Activated CD4-positive, alpha-beta T cell treated with anti-CD3 and anti-CD28 coated beads, Interleukin-2, amount 10 ng/mL, durations not matched to agents 24 days and 14 days (primary cell): ENCODE measurements at regions not wholly inside any gene's neighbourhood (a gene's known extent, or its start where the extent isn't known, plus 50 kb on each side); places are given as distances from the start of the nearest gene placed in this dataset.

Source experiments
- DNase-seq: peaks from one replicate; pipeline ENCODE4 v3.0.0; 2022
- H3K27ac Mint-ChIP-seq: one replicate; pipeline ENCODE4 v1.8.0; 2022; ENCODE audit warnings: mild to moderate bottlenecking, mixed read lengths
- H3K27me3 Mint-ChIP-seq: one replicate; pipeline ENCODE4 v1.8.0; 2022; ENCODE audit warnings: mixed read lengths
- H3K36me3 Mint-ChIP-seq: one replicate; pipeline ENCODE4 v1.8.0; 2022; ENCODE audit warnings: low read depth, mild to moderate bottlenecking, mixed read lengths
- H3K4me1 Mint-ChIP-seq: one replicate; pipeline ENCODE4 v1.8.0; 2021; ENCODE audit warnings: mixed read lengths
- H3K4me3 Mint-ChIP-seq: one replicate; pipeline ENCODE4 v1.8.0; 2022; ENCODE audit warnings: mild to moderate bottlenecking, moderate library complexity, mixed read lengths
- H3K9me3 Mint-ChIP-seq: one replicate; pipeline ENCODE4 v1.8.0; 2021; ENCODE audit warnings: mixed read lengths
- intact Hi-C: fragments of 100-400 bp; cut with micrococcal nuclease; formaldehyde crosslinking; loops from one replicate; pipeline ENCODE4 v1.15.1; 2023

DNA sequence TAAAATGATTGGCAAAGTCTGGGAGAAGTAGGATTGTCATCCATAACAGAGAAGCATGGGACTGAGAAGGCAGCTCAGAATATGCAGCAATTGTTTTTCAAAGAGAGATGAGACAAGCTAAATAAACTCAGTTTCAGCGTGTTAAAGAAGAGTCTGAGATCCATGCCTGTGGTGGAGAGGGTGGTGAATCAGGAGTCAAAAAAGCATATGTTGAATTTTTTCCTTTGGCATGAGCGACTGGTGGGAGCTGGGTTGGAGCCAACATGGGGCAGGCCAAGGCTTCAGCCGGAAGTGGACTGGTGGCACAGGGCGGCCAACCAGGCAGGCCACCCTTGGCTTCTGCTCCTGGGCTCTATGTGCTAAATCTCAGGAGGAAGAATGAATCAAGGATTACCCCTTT, 102.0 kb downstream of the SST start:
- Mint-ChIP-seq H3K36me3 (no peaks in the 10 kb centered on the region), H3K9me3 (no peaks in the 10 kb centered on the region)
- intact Hi-C loops = no loop called here

DNA sequence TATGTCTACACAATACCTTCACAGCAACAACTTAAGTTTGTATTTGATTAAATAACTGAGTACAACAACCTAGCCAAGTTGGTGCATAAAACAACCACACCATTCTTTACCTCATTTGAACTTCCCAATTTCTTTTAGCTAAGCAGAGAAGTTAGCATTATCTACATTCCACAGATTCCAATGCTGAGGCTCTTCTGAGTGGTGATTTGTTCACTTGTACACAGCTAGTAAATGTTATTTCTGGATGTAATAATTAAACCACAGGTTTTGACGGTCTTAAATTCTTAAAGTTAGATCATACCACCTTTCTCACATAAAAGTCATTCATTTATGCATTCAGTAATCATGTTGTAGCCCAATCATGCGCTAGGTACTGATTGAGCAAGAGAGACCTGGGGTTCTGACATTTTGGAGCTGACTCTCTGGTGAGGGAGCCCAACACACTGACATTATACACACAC, 102.5 kb downstream of the SST start:
- Mint-ChIP-seq H3K9me3 (no peaks in the 10 kb centered on the region), H3K27ac (no peak overlapping the region), H3K4me3 (no peak overlapping the region), H3K27me3 (peaks cover 24% of the 10 kb centered on the region), H3K4me1 (no peaks in the 10 kb centered on the region), H3K36me3 (no peaks in the 10 kb centered on the region)
- intact Hi-C loops = no loop called here
- DNase-seq = no peak

More for the DNA sequence above, 102.0 kb downstream of the SST start:
- Mint-ChIP-seq H3K27ac (no peak overlapping the region), H3K4me3 (no peak overlapping the region), H3K27me3 (peaks cover 25% of the 10 kb centered on the region), H3K4me1 (no peaks in the 10 kb centered on the region)
- no peak for DNase-seq

DNA sequence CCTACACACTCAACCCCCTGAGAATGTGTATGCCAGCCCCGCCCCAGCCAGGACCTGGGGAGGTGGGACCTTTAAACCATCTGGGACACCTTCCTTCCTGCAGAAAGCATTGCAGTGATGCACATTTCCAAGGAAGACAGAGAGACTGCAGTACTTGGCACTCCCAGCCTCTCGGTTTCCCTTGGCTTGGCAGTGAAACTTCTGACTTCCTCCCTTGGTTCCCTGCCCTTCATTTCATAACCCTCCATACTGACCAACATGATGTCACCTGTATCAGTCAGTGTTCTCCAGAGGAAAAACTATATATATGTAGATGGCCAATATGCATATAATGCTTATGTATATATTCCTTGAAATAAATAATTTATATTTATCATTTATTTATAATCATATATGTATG, 103.2 kb downstream of the SST start:
- intact Hi-C loops = no loop called here
- Mint-ChIP-seq H3K36me3 (no peaks in the 10 kb centered on the region), H3K4me1 (no peaks in the 10 kb centered on the region), H3K27ac (no peak overlapping the region), H3K4me3 (no peak overlapping the region), H3K27me3 (peaks cover 19% of the 10 kb centered on the region), H3K9me3 (no peaks in the 10 kb centered on the region)
- no peak for DNase-seq

DNA sequence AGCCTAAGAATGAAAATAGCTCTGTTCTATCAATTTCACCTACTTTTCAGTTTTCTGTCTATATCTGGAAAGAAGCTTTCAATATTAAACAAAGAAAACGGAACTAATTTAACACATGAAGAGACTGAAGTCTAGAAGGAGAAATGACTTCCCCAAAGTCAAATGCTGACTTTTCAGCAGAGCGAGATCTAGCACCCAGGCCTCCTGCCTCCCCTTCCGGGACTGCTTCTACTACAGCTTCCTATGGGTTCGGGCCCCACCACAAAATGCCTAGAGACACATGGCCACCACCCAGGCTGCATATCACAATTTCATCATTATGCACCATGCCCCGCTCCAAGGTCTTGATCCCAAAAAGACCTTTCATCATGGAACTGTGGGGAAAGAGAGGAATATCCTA, 104.5 kb downstream of the SST start:
- H3K36me3 Mint-ChIP-seq = no peaks in the 10 kb centered on the region
- intact Hi-C loops = no loop called here

DNA sequence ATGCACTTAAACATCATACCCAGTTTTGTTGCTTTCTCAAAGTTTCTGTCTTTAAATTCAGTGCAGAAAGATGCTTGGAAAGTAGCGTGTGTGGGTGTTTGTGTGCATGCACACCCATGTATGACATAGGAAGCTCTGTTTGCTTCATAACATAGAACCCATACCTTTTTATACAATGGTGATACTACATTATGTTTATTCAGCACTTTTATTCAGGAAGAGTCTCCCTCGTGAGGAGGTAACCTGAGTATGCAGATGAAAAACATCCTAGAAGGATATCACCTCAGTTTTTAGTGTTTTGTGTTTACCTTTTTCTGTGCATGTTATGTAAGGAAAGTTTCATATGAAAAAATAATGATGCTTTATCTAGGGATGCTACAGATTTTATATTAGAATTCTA, 111.2 kb downstream of the SST start:
- intact Hi-C loops = no loop called here
- no peak for DNase-seq
- Mint-ChIP-seq H3K36me3 (no peaks in the 10 kb centered on the region), H3K27me3 (peaks cover 11% of the 10 kb centered on the region), H3K9me3 (no peaks in the 10 kb centered on the region), H3K27ac (no peak overlapping the region), H3K4me1 (no peaks in the 10 kb centered on the region), H3K4me3 (no peak overlapping the region)

More for the DNA sequence above, 104.5 kb downstream of the SST start:
- no peaks in the 10 kb centered on the region for H3K9me3 Mint-ChIP-seq
- no peak overlapping the region for H3K27ac Mint-ChIP-seq
- no peak for DNase-seq
- no peaks in the 10 kb centered on the region for H3K4me1 Mint-ChIP-seq
- H3K4me3 Mint-ChIP-seq = no peak overlapping the region
- peaks cover 16% of the 10 kb centered on the region for H3K27me3 Mint-ChIP-seq

DNA sequence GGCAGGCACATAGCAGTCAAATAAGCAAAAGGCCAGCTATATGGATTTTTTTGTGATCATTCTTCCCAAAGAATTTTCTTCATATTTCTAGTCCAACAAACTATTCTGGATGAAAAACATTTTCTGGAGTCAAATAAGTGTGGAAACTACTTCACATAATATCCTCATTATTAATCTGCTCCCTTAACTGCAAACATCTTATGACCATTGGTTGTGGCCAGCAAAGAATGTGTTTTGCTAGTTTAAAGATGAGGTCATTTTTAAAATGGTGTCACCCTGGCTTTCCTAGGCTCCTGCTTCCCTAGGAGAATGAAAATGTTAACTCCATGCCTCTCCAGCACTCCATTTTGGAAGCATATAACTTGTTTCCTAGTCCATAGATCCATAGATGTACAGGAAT, 118.8 kb downstream of the SST start:
- Mint-ChIP-seq H3K36me3 (no peaks in the 10 kb centered on the region), H3K27me3 (peaks cover 42% of the 10 kb centered on the region), H3K4me3 (no peak overlapping the region), H3K27ac (no peak overlapping the region), H3K4me1 (no peaks in the 10 kb centered on the region), H3K9me3 (no peaks in the 10 kb centered on the region)
- no peak for DNase-seq
- intact Hi-C loops = no loop called here

DNA sequence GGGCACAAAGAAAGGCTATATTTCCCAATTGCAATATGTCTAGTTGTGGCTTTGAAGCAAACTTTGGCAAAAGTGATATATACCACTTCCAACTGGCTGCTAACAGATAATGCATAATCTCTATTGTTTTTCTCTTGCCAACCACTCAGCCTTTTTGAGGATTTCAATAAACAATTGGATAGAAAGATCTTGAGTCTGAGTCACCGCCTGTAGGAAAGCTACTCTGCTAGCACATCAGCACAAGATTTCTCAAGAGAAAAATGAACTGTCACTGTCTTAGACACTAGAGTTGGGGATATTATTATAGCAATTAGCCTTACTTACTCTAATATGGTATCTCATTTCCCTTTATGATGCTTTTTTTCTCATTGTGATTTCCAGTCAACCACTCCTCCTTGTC, 119.7 kb downstream of the SST start:
- Mint-ChIP-seq H3K36me3 (no peaks in the 10 kb centered on the region), H3K4me3 (no peak overlapping the region), H3K4me1 (no peaks in the 10 kb centered on the region), H3K9me3 (no peaks in the 10 kb centered on the region), H3K27me3 (peaks cover 42% of the 10 kb centered on the region), H3K27ac (no peak overlapping the region)
- no peak for DNase-seq
- intact Hi-C loops = no loop called here

DNA sequence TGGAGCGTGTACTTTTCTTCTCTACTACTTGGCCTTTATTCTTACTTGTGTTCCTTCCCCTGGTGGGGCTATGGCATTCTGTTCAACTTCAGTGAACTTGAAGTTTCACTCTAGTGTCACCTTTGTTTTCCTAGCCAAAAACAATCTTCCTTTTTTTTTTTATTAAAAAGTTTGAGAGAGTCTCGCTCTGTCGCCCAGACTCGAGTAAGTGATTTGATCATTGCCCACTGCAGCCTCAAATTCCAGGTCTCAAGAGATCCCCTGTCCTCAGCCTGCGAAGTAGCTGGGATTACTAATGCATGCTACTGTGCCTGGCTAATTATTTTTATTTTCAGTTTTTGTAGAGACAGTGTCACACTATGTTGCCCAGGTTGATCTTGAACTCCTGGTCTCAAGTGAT, 124.8 kb downstream of the SST start:
- no peak for DNase-seq
- Mint-ChIP-seq H3K27ac (no peak overlapping the region), H3K4me1 (no peaks in the 10 kb centered on the region), H3K4me3 (no peak overlapping the region), H3K36me3 (no peaks in the 10 kb centered on the region), H3K27me3 (peaks cover 25% of the 10 kb centered on the region), H3K9me3 (peaks cover under 1% of the 10 kb centered on the region)
- intact Hi-C loops = no loop called here

DNA sequence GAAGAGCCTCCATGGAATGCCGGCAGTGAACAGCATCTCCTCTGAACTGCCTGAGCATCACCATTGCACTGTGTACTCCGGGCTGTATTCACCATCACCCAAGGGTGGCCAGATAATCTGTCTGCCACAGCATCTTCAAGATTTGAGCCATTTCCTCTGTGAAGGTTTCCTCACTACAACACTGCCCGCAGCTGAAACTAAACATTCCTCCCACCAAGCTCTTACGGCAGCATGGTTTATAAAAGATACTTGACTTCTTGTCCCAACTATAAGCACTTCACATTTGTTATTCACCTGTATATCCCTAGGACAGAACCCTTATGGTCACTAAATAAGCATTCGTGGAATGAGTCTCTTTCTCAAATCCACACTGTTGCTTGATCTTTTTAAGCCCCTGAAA, 125.9 kb downstream of the SST start:
- intact Hi-C loops = no loop called here
- peaks cover 23% of the 10 kb centered on the region for H3K27me3 Mint-ChIP-seq
- H3K4me1 Mint-ChIP-seq = no peaks in the 10 kb centered on the region
- no peak for DNase-seq
- no peaks in the 10 kb centered on the region for H3K36me3 Mint-ChIP-seq
- no peak overlapping the region for H3K27ac Mint-ChIP-seq
- H3K4me3 Mint-ChIP-seq = no peak overlapping the region
- H3K9me3 Mint-ChIP-seq = peaks cover 4% of the 10 kb centered on the region

DNA sequence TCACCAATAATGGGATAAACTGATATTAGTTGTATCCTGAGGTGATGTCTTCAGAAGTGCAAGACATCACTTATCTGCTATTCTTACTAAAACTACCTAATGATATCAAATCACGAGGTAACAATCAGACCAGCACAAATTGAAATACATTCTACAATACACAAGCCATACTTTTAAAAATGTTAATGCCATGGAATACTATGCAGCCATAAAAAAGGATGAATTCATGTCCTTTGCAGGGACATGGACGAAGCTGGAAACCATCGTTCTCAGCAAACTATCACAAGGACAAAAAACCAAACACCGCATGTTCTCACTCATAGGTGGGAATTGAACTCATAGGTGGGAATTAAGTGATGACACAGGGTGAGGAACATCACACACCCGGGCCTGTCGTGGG, 129.3 kb downstream of the SST start:
- intact Hi-C loops = no loop called here
- peaks cover 3% of the 10 kb centered on the region for H3K27me3 Mint-ChIP-seq
- no peaks in the 10 kb centered on the region for H3K36me3 Mint-ChIP-seq
- H3K4me1 Mint-ChIP-seq = no peaks in the 10 kb centered on the region
- H3K4me3 Mint-ChIP-seq = no peak overlapping the region
- no peak for DNase-seq
- no peak overlapping the region for H3K27ac Mint-ChIP-seq
- peaks cover 4% of the 10 kb centered on the region for H3K9me3 Mint-ChIP-seq

DNA sequence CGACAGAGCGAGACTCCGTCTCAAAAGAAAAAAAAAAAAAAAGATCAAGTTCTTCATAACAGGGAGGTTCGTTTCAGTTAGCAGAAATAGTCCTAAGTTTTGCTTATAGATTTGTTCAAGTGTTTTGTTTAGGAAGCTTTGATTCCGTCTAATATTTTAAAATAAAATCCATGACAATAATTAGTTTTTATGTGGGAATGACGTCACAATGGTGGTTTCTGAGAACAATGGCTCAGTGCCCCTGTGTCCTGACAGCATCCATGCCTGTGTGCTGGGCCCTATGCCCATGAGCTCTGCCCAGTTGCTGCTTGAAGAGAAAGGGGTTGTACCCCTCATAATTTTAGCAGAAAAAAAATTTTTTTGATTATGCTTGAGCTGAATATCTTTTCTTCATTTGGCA, 134.0 kb downstream of the SST start:
- no peak overlapping the region for H3K4me3 Mint-ChIP-seq
- no peak overlapping the region for H3K27ac Mint-ChIP-seq
- intact Hi-C loops = no loop called here
- H3K9me3 Mint-ChIP-seq = peaks cover 4% of the 10 kb centered on the region
- peaks cover 12% of the 10 kb centered on the region for H3K27me3 Mint-ChIP-seq
- no peaks in the 10 kb centered on the region for H3K4me1 Mint-ChIP-seq
- no peaks in the 10 kb centered on the region for H3K36me3 Mint-ChIP-seq
- DNase-seq = no peak

DNA sequence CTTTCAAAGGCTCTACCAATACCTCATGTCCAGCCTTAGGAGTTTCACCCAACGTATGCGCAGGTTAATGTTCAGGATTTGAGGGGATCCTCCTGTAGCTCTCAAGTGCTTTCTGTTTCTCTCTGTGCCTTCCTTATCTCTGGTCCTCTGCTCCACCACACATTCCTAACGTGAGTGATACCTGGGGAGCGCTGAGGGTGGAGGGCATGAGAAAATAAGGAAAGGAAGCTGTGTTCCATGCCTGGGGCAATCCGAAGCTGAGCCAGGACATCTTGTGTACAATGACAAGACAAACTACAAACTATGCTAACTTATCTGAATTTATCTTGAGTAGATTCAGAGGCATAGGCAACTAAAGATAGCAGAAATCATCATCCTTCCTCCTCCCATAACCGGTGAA, 136.4 kb downstream of the SST start:
- Mint-ChIP-seq H3K27me3 (peaks cover 12% of the 10 kb centered on the region), H3K36me3 (no peaks in the 10 kb centered on the region), H3K27ac (no peak overlapping the region), H3K4me3 (no peak overlapping the region), H3K9me3 (no peaks in the 10 kb centered on the region), H3K4me1 (no peaks in the 10 kb centered on the region)
- DNase-seq = no peak
- intact Hi-C loops = no loop called here

DNA sequence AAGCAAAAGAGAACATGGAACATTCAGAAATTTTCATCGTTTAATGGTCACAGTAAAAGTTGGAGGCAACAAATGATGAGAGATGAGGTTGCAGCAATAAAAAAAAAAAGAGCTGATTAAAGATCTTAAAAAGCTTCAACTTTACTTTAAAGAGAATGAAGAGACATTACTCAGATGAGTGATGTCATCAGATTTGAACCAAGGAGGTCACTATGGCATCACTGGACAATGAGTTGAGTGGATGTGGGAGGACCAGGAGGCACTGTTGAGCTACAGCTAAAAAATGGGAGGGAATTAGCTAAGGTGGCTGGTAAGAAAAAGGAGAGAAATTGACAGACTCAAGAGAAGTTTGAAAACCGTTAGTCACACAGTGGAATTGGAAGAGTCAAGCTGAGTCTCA, 138.4 kb downstream of the SST start:
- Mint-ChIP-seq H3K27me3 (peaks cover 14% of the 10 kb centered on the region), H3K9me3 (no peaks in the 10 kb centered on the region), H3K27ac (no peak overlapping the region), H3K4me1 (no peaks in the 10 kb centered on the region), H3K4me3 (no peak overlapping the region), H3K36me3 (no peaks in the 10 kb centered on the region)
- no peak for DNase-seq
- intact Hi-C loops = no loop called here

DNA sequence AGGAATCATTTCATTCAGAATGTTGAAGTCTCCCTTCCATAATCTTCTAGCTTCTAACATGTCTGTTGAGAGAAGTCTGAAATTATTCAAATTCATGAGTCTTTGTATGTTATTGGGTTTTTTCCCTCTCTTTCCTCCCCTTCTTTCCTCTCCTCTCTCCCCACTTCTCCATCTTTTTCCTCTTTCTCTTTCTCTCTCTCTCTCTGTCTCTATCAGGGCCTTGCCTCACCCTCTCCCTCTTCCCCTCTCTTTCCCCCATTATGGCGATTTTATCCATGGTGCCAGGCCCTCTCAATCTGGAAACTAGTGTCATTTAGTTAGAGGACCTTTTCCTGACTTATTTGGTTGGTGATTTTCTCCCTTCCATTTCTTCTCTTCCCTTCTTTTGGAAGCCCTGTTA, 147.3 kb downstream of the SST start:
- no peaks in the 10 kb centered on the region for H3K9me3 Mint-ChIP-seq
- H3K27me3 Mint-ChIP-seq = peaks cover 9% of the 10 kb centered on the region
- no peaks in the 10 kb centered on the region for H3K4me1 Mint-ChIP-seq
- H3K4me3 Mint-ChIP-seq = no peak overlapping the region
- no peak for DNase-seq
- intact Hi-C loops = no loop called here
- H3K36me3 Mint-ChIP-seq = no peaks in the 10 kb centered on the region
- no peak overlapping the region for H3K27ac Mint-ChIP-seq

DNA sequence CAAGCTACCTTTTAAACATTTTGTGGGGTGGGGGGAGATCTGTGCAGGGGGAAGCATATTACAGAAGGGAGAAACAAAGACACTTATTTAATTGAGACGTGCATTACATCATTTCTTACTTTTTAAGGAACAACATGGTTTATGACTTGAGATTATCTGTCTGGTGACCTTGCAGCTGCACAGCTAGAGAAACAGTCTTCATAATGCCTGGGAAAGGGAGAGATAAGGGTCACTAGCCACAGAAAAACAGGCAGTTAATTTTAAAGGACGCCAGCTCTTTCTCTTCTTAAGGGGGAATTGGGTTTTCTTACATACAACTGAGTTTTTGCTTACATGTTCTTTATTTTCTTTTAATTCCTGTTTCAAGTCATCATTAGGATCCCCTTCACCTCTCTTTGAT, 147.9 kb downstream of the SST start:
- Mint-ChIP-seq H3K4me1 (no peaks in the 10 kb centered on the region), H3K4me3 (no peak overlapping the region), H3K9me3 (no peaks in the 10 kb centered on the region), H3K27ac (no peak overlapping the region), H3K27me3 (peaks cover 13% of the 10 kb centered on the region), H3K36me3 (no peaks in the 10 kb centered on the region)
- intact Hi-C loops = no loop called here
- no peak for DNase-seq
